H1 (cell line): ENCODE measurements at regions not wholly inside any gene's neighbourhood (a gene's known extent, or its start where the extent isn't known, plus 50 kb on each side); places are given as distances from the start of the nearest gene placed in this dataset.

Source experiments
- ATF2 ChIP-seq: IDR thresholded peaks from 2 replicates; pipeline ENCODE4 v1.6.1; 2012; ENCODE audit warnings: low read length, inconsistent platforms
- CHD7 ChIP-seq: fragments of 300-600 bp; sonication (generic); IDR thresholded peaks from 2 replicates; pipeline ENCODE4 v1.7.1; 2012; ENCODE audit warnings: low read length, moderate library complexity, mild to moderate bottlenecking, inconsistent platforms; ENCODE audit not compliant: insufficient replicate concordance
- JUN ChIP-seq: IDR thresholded peaks from 2 replicates; pipeline ENCODE4 v1.6.1; 2011; ENCODE audit warnings: low read depth, mild to moderate bottlenecking, improper control_type of control experiment, low read length
- RNF2 ChIP-seq: fragments of 200-900, 300-1000 bp; sonication (generic); IDR thresholded peaks from 2 replicates; pipeline ENCODE4 v1.7.1; 2016; ENCODE audit warnings: borderline replicate concordance, low read depth, mild to moderate bottlenecking, antibody characterized with exemption, low read length; ENCODE audit not compliant: poor library complexity, severe bottlenecking; ENCODE audit errors: missing control alignments
- SP4 ChIP-seq: IDR thresholded peaks from 2 replicates; pipeline ENCODE4 v1.6.1; 2012; ENCODE audit warnings: low read length, inconsistent platforms
- TAF7 ChIP-seq: optimal IDR thresholded peaks from 2 replicates; pipeline ENCODE3; 2011; ENCODE audit warnings: low read depth, mild to moderate bottlenecking, inconsistent platforms, low read length, moderate library complexity, borderline replicate concordance
- TEAD4 ChIP-seq: IDR thresholded peaks from 2 replicates; pipeline ENCODE4 v1.6.1; 2012; ENCODE audit warnings: low read depth, low read length, inconsistent platforms, mixed read lengths
- ZNF274 ChIP-seq: IDR thresholded peaks from 2 replicates; pipeline ENCODE4 v1.7.0; 2012; ENCODE audit warnings: low read length, borderline replicate concordance; ENCODE audit errors: extremely low read depth

DNA sequence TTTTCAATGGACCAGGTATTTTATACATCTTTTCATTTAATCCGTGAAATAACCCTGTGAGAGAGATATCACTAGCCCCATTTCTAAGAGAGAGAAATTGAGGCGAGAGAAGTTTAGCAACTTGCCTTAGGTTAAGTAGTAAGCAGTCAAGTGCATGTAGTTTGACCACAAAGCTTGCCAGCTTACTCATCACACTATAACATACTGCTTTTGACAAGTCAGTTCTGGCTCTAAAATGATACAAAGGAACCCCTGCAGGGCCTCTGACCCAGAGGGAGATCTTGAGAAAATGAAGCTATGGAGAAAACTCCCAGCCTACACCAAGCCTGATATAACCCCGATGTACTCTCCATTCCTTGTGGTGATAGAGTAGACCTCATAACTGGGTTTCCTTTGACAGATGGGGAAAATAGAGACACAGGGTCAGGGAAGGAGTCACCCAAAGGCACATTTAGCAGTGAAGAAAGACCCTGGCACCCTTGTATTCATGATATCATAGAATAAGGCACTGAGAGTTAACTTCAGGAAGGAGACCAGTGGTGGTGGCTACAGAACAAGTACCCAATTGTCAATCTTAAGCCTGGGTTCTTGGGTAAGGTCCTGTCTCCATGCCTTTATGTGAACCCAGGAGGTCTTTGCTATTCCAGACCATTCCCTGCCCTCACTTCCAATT, 60.2 kb upstream of the MSN start (continued):
- TF ChIP-seq CHD7: no peak
- TF ChIP-seq ATF2: no peak
- no peak for TF ChIP-seq TEAD4
- TF ChIP-seq RNF2: no peak
- TF ChIP-seq ZNF274: no peak
- TF ChIP-seq JUN: no peak
- TF ChIP-seq SP4: no peak
- TF ChIP-seq TAF7: no peak
